ENCODE measurements at regions not wholly inside any gene's neighbourhood (a gene's known extent, or its start where the extent isn't known, plus 50 kb on each side); places are given as distances from the start of the nearest gene placed in this dataset.

DNA sequence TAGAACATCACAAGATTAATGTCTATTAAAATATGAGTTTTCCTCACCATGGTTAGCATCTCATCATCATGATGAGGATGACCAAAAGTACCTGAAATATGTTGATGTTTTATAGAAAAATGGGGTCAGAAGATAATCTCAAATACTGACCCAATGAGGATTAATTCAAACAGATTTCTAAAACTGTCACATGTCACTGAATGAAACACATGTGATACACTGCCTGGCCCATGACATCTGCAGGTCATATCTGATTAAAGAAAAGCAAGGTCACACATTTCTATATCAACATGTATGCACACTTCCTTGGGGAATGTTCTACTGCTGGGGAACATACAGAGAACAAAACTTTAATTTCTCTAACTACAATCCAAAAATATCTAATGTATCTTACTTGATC is 470.6 kb upstream of the ADGRL2 start:
- no peak overlapping the region for H3K4me3 ChIP-seq
- no peak overlapping the region for H3K27ac ChIP-seq (ENCODE audit: low read depth in 1 of 2, low read length in 1 of 2)
- TF ChIP-seq, protein P1, sequence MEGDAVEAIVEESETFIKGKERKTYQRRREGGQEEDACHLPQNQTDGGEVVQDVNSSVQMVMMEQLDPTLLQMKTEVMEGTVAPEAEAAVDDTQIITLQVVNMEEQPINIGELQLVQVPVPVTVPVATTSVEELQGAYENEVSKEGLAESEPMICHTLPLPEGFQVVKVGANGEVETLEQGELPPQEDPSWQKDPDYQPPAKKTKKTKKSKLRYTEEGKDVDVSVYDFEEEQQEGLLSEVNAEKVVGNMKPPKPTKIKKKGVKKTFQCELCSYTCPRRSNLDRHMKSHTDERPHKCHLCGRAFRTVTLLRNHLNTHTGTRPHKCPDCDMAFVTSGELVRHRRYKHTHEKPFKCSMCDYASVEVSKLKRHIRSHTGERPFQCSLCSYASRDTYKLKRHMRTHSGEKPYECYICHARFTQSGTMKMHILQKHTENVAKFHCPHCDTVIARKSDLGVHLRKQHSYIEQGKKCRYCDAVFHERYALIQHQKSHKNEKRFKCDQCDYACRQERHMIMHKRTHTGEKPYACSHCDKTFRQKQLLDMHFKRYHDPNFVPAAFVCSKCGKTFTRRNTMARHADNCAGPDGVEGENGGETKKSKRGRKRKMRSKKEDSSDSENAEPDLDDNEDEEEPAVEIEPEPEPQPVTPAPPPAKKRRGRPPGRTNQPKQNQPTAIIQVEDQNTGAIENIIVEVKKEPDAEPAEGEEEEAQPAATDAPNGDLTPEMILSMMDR (IDR thresholded peaks at IDR 0.05; ENCODE audit: control extremely low read depth, extremely low read depth) = no peak

DNA sequence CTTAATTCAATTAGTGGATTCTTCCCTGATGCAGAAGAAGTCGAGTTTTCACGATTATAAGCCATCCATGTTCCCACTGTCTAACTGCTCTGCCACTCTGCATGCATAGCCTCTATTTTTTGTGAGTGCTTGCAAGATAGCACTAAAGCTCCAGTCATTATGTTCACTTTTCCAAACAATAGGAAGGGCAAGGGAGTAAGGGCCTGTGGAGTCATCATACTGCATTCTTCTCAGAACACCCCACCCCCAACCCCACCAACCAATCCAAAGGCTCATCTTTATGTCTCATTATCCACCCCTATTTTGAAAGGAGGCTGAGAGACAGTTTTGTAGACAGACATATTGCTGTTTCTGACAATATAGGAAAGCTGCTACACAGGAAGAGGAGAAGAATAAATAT is 471.7 kb upstream of the ADGRL2 start:
- Histone ChIP-seq H3K36me3 (ENCODE audit: control insufficient read depth in 4 of 4, insufficient read depth in 4 of 4, low read length in 4 of 4) (no peaks in the 10 kb centered on the region), H3K9me3 (ENCODE audit: control insufficient read depth in 4 of 4, insufficient read depth in 3 of 4, low read length in 3 of 4) (no peaks in the 10 kb centered on the region), H3K27me3 (ENCODE audit: control insufficient read depth in 3 of 3, insufficient read depth in 3 of 3, low read length in 2 of 3) (no peaks in the 10 kb centered on the region), H3K27ac (ENCODE audit: low read depth in 1 of 2, low read length in 1 of 2) (no peak overlapping the region), H3K9ac (ENCODE audit: insufficient read depth in 1 of 2, low read length in 2 of 2) (no peak overlapping the region), H3K4me1 (ENCODE audit: control insufficient read depth in 5 of 5, insufficient read depth in 5 of 5, low read length in 5 of 5) (peaks cover 0 to under 1% (median 0%) of the 10 kb centered on the region in 5 donors), H3K4me3 (no peak overlapping the region)
- TF ChIP-seq, protein P1 (IDR thresholded peaks at IDR 0.05; ENCODE audit: control extremely low read depth, extremely low read depth) = no peak
- WGBS, 2 donors = 69 to 89% methylated on average over 2 of the region's 2 CpGs
- no peak for DNase-seq
- no peak for ATAC-seq (ENCODE audit: insufficient read depth, low FRiP score)

More for the DNA sequence above, 470.6 kb upstream of the ADGRL2 start:
- Histone ChIP-seq H3K36me3 (ENCODE audit: control insufficient read depth in 4 of 4, insufficient read depth in 4 of 4, low read length in 4 of 4) (no peaks in the 10 kb centered on the region), H3K27me3 (ENCODE audit: control insufficient read depth in 3 of 3, insufficient read depth in 3 of 3, low read length in 2 of 3) (no peaks in the 10 kb centered on the region), H3K9ac (ENCODE audit: insufficient read depth in 1 of 2, low read length in 2 of 2) (no peak overlapping the region), H3K9me3 (ENCODE audit: control insufficient read depth in 4 of 4, insufficient read depth in 3 of 4, low read length in 3 of 4) (no peaks in the 10 kb centered on the region), H3K4me1 (ENCODE audit: control insufficient read depth in 5 of 5, insufficient read depth in 5 of 5, low read length in 5 of 5) (no peaks in the 10 kb centered on the region)
- ATAC-seq (ENCODE audit: insufficient read depth, low FRiP score) (no peak), DNase-seq (no peak)

DNA sequence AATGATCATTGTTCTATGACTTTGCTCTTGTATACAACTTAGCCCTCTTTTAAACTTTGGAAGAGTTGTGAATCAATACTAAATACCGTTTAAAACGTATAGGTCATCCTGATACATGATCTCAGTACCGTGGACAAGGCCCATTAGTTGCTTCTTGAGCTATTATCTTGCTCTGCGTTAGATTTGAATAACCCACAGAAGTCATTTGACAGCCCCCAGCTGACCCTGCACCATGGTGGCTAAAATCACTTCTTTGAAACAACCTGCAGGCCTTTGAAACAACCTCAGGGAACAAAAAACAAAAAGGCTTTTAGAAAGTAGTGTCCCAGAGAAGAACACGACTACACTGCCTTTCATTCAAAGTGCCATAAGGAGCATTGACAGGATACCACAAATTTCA is 473.0 kb upstream of the ADGRL2 start:
- no peaks in the 10 kb centered on the region for H3K27me3 ChIP-seq (ENCODE audit: control insufficient read depth in 3 of 3, insufficient read depth in 3 of 3, low read length in 2 of 3)
- H3K36me3 ChIP-seq (ENCODE audit: control insufficient read depth in 4 of 4, insufficient read depth in 4 of 4, low read length in 4 of 4) = no peaks in the 10 kb centered on the region
- 81 to 86% methylated on average over 5 of the region's 5 CpGs for WGBS, 2 donors
- H3K27ac ChIP-seq (ENCODE audit: low read depth in 1 of 2, low read length in 1 of 2) = no peak overlapping the region
- DNase-seq = no peak
- ATAC-seq (ENCODE audit: insufficient read depth, low FRiP score) = no peak
- H3K9ac ChIP-seq (ENCODE audit: insufficient read depth in 1 of 2, low read length in 2 of 2) = no peak overlapping the region
- H3K9me3 ChIP-seq (ENCODE audit: control insufficient read depth in 4 of 4, insufficient read depth in 3 of 4, low read length in 3 of 4) = no peaks in the 10 kb centered on the region
- TF ChIP-seq, protein P1 (IDR thresholded peaks at IDR 0.05; ENCODE audit: control extremely low read depth, extremely low read depth) = no peak
- peaks cover 0 to 4% (median 0%) of the 10 kb centered on the region in 5 donors for H3K4me1 ChIP-seq (ENCODE audit: control insufficient read depth in 5 of 5, insufficient read depth in 5 of 5, low read length in 5 of 5)
- H3K4me3 ChIP-seq = no peak overlapping the region

DNA sequence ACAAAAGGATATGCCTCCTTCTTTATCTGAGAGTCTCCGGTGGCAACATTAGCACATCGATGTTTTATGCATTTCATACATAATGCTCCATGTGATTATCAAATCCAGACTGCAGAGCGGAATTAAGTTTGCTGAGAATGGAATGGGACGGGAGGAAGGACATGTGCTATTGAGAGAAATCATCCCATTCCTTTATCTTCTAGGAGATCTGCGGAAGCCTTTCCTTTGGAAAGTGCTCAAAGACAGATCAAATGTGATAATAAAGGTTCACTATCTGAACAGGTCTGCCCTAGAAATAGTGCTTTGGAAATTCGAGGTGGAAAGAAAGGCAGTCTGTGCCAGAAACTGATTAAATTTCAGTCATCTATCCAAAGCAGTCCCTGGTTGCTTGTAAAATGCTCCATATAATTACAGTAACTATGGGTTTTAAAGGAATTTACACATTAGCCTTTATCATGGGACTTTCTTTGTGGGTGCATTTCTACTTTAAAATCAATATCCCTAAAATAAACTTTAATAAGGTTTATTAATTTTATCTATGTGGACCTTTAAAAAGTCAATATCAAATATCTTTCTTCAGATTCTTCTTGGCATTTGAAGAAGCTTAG is 473.5 kb upstream of the ADGRL2 start:
- no peak overlapping the region for H3K9ac ChIP-seq (ENCODE audit: insufficient read depth in 1 of 2, low read length in 2 of 2)
- no peak overlapping the region for H3K27ac ChIP-seq (ENCODE audit: low read depth in 1 of 2, low read length in 1 of 2)
- no peaks in the 10 kb centered on the region for H3K27me3 ChIP-seq (ENCODE audit: control insufficient read depth in 3 of 3, insufficient read depth in 3 of 3, low read length in 2 of 3)
- no peak for DNase-seq
- 89 to 95% methylated on average over 6 of the region's 6 CpGs for WGBS, 2 donors
- no peaks in the 10 kb centered on the region for H3K36me3 ChIP-seq (ENCODE audit: control insufficient read depth in 4 of 4, insufficient read depth in 4 of 4, low read length in 4 of 4)
- TF ChIP-seq, protein P1 (IDR thresholded peaks at IDR 0.05; ENCODE audit: control extremely low read depth, extremely low read depth) = no peak
- H3K4me1 ChIP-seq (ENCODE audit: control insufficient read depth in 5 of 5, insufficient read depth in 5 of 5, low read length in 5 of 5) = peaks cover 0 to 4% (median 0%) of the 10 kb centered on the region in 5 donors
- H3K4me3 ChIP-seq = no peak overlapping the region
- no peak for ATAC-seq (ENCODE audit: insufficient read depth, low FRiP score)
- H3K9me3 ChIP-seq (ENCODE audit: control insufficient read depth in 4 of 4, insufficient read depth in 3 of 4, low read length in 3 of 4) = no peaks in the 10 kb centered on the region

Data from lung (tissue), 11 donors.